Mucosa of rectum (tissue), 2 donors: ENCODE measurements at regions not wholly inside any gene's neighbourhood (a gene's known extent, or its start where the extent isn't known, plus 50 kb on each side); places are given as distances from the start of the nearest gene placed in this dataset.

Experiments used
- H3K27ac ChIP-seq, 2 donors: one replicate each; pipeline ENCODE4 v1.7.0; 2013; ENCODE audit warnings: inconsistent platforms in 2 of 2, low read depth in 2 of 2, low read length in 2 of 2
- H3K27me3 ChIP-seq, 2 donors: one replicate each; pipeline ENCODE4 v1.7.0; 2013; ENCODE audit warnings: low read length in 2 of 2; ENCODE audit not compliant: control insufficient read depth in 2 of 2, insufficient read depth in 2 of 2
- H3K36me3 ChIP-seq, 2 donors: one replicate each; pipeline ENCODE4 v1.7.0; 2013; ENCODE audit warnings: low read length in 2 of 2; ENCODE audit not compliant: control insufficient read depth in 2 of 2, insufficient read depth in 2 of 2
- H3K4me1 ChIP-seq, 2 donors: one replicate each; pipeline ENCODE4 v1.7.0; 2013; ENCODE audit warnings: low read length in 2 of 2, mild to moderate bottlenecking in 1 of 2; ENCODE audit not compliant: control insufficient read depth in 2 of 2, insufficient read depth in 2 of 2
- H3K4me3 ChIP-seq, 2 donors: one replicate each; pipeline ENCODE4 v1.7.0; 2013; ENCODE audit warnings: low read length in 2 of 2
- H3K9ac ChIP-seq, 2 donors: one replicate each; pipeline ENCODE4 v1.7.0; 2013; ENCODE audit warnings: low read length in 2 of 2, low read depth in 1 of 2, mild to moderate bottlenecking in 1 of 2
- H3K9me3 ChIP-seq, 2 donors: one replicate each; pipeline ENCODE4 v1.7.0; 2013; ENCODE audit warnings: low read length in 2 of 2; ENCODE audit not compliant: control insufficient read depth in 2 of 2
- donor health status: healthy.
- donor health status: Normal muscosa, but diverticular disease.

DNA sequence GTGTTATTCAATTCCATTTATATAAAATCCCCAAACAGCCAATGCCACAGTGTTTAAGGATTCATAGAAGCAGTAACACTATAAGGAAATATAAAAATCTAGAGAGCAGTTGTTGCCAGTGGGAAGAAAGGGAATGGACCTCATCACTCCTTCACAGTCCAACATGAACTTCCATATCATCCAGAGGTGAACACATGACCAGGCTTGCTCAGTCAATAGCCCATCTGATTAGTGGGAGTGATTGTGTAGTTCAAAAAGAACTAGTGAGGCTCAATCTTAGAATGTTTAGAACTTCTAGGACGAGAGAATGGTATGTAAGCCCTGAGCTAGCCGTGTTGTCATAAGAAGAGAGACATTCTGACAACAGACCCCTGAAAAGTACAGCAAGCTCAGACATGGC lies 314.1 kb downstream of the LIG4 start:
- Histone ChIP-seq H3K27ac (no peak overlapping the region), H3K4me1 (no peaks in the 10 kb centered on the region), H3K36me3 (no peaks in the 10 kb centered on the region), H3K9me3 (no peaks in the 10 kb centered on the region), H3K4me3 (no peak overlapping the region), H3K27me3 (no peaks in the 10 kb centered on the region), H3K9ac (no peak overlapping the region)

DNA sequence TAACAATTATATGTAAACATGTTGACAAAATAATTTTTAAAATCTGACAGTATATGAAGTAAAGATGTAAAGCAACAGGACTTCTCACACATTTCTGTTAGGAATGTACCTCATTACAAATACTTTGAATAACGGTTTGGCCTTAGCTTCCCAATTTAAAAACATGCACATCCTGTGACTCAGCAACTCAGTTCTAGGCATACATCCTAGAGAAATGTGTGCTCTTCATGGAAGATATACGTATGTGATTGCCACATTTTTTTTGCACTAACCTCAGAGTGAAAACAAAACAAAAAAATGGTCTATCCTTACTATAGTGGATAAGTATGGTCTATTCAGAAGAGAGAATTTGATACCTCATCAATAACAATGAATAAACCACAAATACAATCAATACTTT lies 314.6 kb downstream of the LIG4 start:
- Histone ChIP-seq H3K36me3 (no peaks in the 10 kb centered on the region), H3K9me3 (no peaks in the 10 kb centered on the region), H3K27ac (no peak overlapping the region), H3K27me3 (no peaks in the 10 kb centered on the region), H3K9ac (no peak overlapping the region), H3K4me3 (no peak overlapping the region), H3K4me1 (no peaks in the 10 kb centered on the region)

DNA sequence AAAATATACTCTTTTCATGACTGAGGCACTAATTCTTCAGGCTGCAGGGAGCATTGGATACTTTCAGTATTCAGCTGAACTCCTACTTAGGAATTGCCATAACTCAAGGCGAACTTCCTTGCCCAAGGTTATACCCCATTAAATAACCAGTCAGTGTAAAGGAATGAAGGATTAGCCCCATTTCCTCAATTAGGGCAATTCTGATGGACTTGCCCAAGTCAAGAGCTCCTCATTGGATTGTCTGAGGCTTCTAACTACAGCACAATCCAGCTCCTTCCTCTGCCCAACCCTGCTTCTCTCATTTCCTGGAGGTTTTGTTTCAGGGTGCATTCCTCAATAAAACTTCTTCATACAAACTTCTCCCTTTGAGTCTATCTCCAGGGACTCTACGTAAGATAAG lies 329.2 kb downstream of the LIG4 start:
- H3K4me1 ChIP-seq, result no peaks in the 10 kb centered on the region
- H3K36me3 ChIP-seq, result no peaks in the 10 kb centered on the region
- H3K9me3 ChIP-seq, result no peaks in the 10 kb centered on the region
- H3K4me3 ChIP-seq, result no peak overlapping the region
- no peak overlapping the region for H3K27ac ChIP-seq
- no peaks in the 10 kb centered on the region for H3K27me3 ChIP-seq
- H3K9ac ChIP-seq, result no peak overlapping the region

DNA sequence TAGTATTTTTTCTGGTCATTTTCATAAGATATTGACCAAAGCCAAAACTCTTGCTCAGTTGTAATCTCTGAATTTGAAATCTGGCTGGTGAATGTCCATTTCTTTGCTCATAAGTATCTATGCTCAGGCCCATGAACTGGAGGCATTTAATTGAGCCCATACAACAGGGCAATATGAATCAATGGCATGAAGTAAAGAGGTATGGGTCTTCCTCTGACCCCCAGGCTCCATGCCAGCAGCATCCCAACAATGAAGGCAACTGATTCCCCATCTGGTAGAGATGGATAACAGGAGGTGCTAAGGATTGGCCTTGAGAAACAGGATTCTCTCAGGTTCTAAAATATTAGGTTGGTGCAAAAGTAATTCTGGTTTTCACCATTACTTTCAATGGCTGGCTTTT lies 330.8 kb downstream of the LIG4 start:
- H3K36me3 ChIP-seq, result no peaks in the 10 kb centered on the region
- H3K27me3 ChIP-seq, result no peaks in the 10 kb centered on the region
- no peak overlapping the region for H3K27ac ChIP-seq
- H3K9me3 ChIP-seq, result no peaks in the 10 kb centered on the region
- no peak overlapping the region for H3K4me3 ChIP-seq
- H3K9ac ChIP-seq, result no peak overlapping the region
- no peaks in the 10 kb centered on the region for H3K4me1 ChIP-seq

DNA sequence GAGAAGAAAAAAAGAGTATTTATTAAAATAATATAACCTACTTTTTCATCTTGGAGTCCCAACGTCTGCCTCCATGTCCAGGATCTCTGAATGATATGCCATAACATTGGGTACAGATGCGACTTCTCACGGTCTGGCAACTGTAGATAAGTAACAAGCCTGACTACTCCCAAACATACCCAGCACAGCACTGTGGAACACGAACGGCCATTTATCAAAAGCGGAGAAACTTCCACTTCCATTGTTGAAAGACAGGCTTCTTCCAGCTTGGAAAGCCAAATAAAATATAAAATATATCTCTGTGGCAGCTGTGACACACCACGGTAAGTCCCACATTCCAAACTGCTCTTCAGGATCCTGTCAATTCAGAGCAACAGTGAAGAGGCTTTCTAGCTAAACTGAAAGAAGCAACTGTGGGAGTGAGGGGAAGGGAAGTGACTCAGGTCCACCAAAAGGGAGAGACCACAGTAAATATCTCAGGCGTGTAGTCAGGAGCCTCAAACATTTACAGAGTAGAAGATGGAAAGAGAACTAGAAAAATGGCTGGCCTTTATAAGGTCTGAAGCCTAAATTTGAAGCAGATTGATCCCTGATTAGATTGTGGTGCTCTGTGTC lies 331.7 kb downstream of the LIG4 start:
- no peaks in the 10 kb centered on the region for H3K36me3 ChIP-seq
- no peak overlapping the region for H3K27ac ChIP-seq
- H3K4me3 ChIP-seq, result no peak overlapping the region
- no peaks in the 10 kb centered on the region for H3K9me3 ChIP-seq
- H3K4me1 ChIP-seq, result no peaks in the 10 kb centered on the region
- no peaks in the 10 kb centered on the region for H3K27me3 ChIP-seq
- H3K9ac ChIP-seq, result no peak overlapping the region

DNA sequence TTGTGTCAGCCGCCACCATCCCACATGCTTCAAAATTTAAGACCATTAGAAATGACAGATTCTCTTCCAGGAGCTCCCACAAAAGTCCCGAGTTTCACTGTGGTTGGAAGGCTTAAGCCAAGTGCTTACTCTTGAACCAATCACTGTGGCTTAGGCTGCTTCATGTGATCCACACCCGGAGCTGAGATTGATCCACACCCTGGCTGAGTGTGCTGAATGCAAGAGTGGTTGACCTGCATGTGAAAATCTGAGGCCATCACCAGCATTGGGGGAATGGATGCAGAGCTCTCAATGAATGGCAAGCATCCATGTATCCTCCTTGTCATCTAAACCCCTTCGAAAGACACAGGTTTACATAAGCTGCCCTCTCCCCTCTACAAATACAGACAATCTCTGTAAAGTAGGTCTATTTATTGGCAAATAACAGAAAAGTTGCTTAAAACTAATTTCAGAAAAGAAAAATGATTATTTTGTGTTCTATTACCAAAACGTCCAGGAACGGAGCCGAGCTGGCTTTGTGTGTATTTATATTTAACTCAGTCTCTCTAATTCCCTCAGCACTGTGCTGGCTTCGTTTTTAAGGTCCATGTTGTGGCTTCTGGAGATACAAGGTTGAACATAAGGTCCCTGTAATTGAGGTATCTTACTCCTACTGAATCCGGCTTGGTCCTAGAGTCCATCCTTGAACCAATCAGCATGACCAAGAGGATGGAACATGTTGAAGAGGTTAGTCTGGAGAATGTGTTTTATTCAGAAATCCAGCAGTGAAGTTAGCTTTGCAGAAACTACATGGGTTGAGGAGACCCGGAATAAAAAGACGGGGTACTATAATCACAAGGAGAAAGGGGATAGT lies 332.4 kb downstream of the LIG4 start:
- Histone ChIP-seq H3K9ac (no peak overlapping the region), H3K36me3 (no peaks in the 10 kb centered on the region), H3K4me1 (no peaks in the 10 kb centered on the region), H3K27me3 (no peaks in the 10 kb centered on the region), H3K9me3 (no peaks in the 10 kb centered on the region), H3K27ac (no peak overlapping the region), H3K4me3 (no peak overlapping the region)

DNA sequence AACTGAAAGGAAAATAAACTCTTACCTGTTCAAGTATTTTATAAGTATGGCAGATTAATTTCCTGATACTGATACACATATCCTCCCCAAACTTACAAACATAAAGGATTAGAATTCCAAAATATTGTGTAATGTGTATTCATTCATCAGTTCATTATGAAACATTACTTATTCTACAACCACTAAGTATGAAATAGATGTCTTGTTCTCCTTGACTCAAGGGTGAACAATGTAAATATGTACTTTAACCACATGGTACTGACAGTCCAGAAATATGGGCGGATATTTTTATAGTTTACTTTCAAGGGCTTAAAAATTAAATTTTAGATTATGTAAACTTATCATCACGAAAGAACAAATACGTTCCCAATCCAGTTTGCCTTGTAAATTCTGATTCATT lies 334.0 kb downstream of the LIG4 start:
- no peak overlapping the region for H3K27ac ChIP-seq

DNA sequence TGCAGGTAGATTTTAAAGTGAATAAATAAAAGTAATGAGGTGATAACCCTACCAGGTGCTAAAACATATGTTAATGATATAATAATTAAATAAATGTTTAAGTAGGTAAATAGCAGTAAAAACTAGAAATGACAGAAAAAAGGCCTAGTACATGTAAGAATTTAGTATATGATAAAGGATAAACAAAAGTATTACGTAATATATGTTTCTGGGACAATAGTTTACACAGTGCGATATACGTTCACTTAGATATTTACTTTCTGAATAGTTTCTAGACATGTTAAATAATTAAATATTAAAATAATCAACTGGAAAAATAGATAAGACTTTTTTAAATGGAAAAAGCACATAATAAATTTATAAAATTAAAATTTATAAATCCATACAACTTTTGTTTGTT lies 340.9 kb downstream of the LIG4 start:
- Histone ChIP-seq H3K9ac (no peak overlapping the region), H3K27ac (no peak overlapping the region), H3K4me3 (no peak overlapping the region), H3K27me3 (no peaks in the 10 kb centered on the region), H3K4me1 (no peaks in the 10 kb centered on the region), H3K36me3 (no peaks in the 10 kb centered on the region), H3K9me3 (no peaks in the 10 kb centered on the region)

More for the DNA sequence above, 334.0 kb downstream of the LIG4 start:
- Histone ChIP-seq H3K36me3 (no peaks in the 10 kb centered on the region), H3K27me3 (no peaks in the 10 kb centered on the region), H3K4me1 (no peaks in the 10 kb centered on the region), H3K4me3 (no peak overlapping the region), H3K9ac (no peak overlapping the region), H3K9me3 (no peaks in the 10 kb centered on the region)

DNA sequence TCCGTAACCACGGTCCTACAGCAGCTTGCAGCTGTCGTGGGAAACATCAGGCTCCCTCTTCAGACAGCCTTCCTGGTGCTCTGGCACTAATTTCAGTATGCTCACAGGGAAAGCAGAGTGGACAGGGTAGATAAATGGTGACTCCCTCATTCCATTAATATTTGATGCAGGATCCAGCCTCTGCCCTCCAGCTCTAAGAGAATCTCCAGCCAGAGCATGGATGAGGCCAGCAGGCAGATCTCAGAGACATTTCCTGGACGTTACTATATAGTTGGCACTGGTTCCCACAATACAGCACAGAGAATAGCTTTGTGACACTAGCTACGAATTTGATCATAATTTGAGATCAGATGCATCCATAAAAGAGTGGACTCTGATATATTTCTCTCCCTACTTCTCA lies 341.4 kb downstream of the LIG4 start:
- Histone ChIP-seq H3K27me3 (peaks cover 0 to 3% of the 10 kb centered on the region in 2 donors), H3K9me3 (no peaks in the 10 kb centered on the region), H3K36me3 (no peaks in the 10 kb centered on the region), H3K27ac (no peak overlapping the region), H3K4me1 (no peaks in the 10 kb centered on the region), H3K4me3 (no peak overlapping the region), H3K9ac (no peak overlapping the region)

DNA sequence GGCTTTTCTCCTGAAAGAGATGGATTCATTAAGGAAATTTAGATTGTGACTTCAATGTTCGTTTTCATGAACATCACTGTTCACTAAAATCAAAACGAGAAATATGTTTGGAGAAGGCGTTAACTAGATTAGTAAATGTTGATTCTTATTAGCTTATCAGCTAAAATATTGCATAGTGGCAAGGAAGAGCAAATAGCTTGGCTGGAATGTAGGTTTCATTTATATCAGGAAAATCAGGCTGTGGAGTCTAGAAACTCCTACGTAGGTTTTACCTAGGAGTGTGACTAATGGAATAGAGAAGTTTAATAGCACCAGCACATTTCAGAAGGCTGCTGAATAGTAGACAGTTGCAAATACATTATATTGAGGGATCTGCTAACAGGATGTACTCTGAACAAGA lies 344.9 kb downstream of the LIG4 start:
- peaks cover 8 to 9% of the 10 kb centered on the region in 2 donors for H3K27me3 ChIP-seq
- no peak overlapping the region for H3K27ac ChIP-seq
- no peak overlapping the region for H3K9ac ChIP-seq
- H3K4me1 ChIP-seq, result no peaks in the 10 kb centered on the region
- no peaks in the 10 kb centered on the region for H3K36me3 ChIP-seq
- H3K9me3 ChIP-seq, result no peaks in the 10 kb centered on the region
- H3K4me3 ChIP-seq, result no peak overlapping the region
